K562 (cell line): ENCODE measurements at regions not wholly inside any gene's neighbourhood (a gene's known extent, or its start where the extent isn't known, plus 50 kb on each side); places are given as distances from the start of the nearest gene placed in this dataset.
"Not testable (repeated sequence)": the region's sequence is repeated elsewhere in the genome, so short reads cannot be mapped to it uniquely, and the experiment has no call there.

Source experiments
- ATAC-seq: fragments of 200-7000 bp; cut with Tn5 transposase; 3 replicates; pipeline ENCODE4 v1.9.1; 2020; ENCODE audit warnings: moderate library complexity
- BruUV-seq: library from RNA; stranded (reverse); fragments of 400-500 nt; replicated peaks from 2 replicates; lab custom pipeline; 2021; lab: Mats Ljungman, UMichigan
- CTCF ChIA-PET: fragments of 300-600 bp; formaldehyde crosslinking; extraction: SDS; loops from one replicate; lab custom pipeline; 2021; ENCODE audit warnings: low intra/inter-chr PET ratio; lab: Yijun Ruan, JAX
- POLR2A ChIA-PET: fragments of 300-600, 350-650 bp; sonication (Branson Sonifier 250); formaldehyde crosslinking; extraction: SDS; loops from one replicate; lab custom pipeline; 2021; ENCODE audit warnings: antibody characterized with exemption, inconsistent platforms; lab: Yijun Ruan, JAX
- DNase-seq, 4 experiments: peaks; one replicate each; pipeline versions ENCODE4 v3.0.0 to v3.0.0-alpha.2; 2011 to 2018; ENCODE audit warnings: low spot score in 3 of 4, mixed read lengths in 3 of 4; ENCODE audit errors: extremely low read depth in 1 of 4
- FAIRE-seq: peaks from 2 replicates; lab custom pipeline; 2011; peaks lifted over from hg19 to GRCh38; lab: Jason Lieb, UNC
- H2AFZ ChIP-seq: 2 replicates; pipeline ENCODE4 v1.6.0; 2011; ENCODE audit warnings: low read depth, low read length, control low read depth, inconsistent platforms
- H3K27ac ChIP-seq: fragments of 200-600 bp; 3 replicates; pipeline ENCODE4 v1.8.0; 2011; ENCODE audit warnings: low read depth, mild to moderate bottlenecking, control low read depth, inconsistent platforms, low read length, moderate library complexity, mixed read lengths; ENCODE audit errors: extremely low read depth
- H3K27me3 ChIP-seq, 2 experiments: fragments of 300-600 bp in 1 of 2; 2 replicates in 1 of 2; 3 replicates in 1 of 2; pipeline versions ENCODE4 v1.6.0 to v1.8.0; 2011; ENCODE audit warnings: inconsistent platforms in 2 of 2, low read length in 2 of 2, mild to moderate bottlenecking in 1 of 2, mixed read lengths in 1 of 2, moderate library complexity in 1 of 2; ENCODE audit not compliant: control insufficient read depth in 2 of 2, insufficient read depth in 2 of 2
- H3K36me3 ChIP-seq: fragments of 300-600 bp; 3 replicates; pipeline ENCODE4 v1.8.0; 2011; ENCODE audit warnings: mild to moderate bottlenecking, low read length, inconsistent platforms; ENCODE audit not compliant: control insufficient read depth, insufficient read depth
- H3K4me1 ChIP-seq, 2 experiments: fragments of 200-600 bp in 1 of 2; replicated peaks in 1 of 2; 2 replicates in 1 of 2; 3 replicates in 1 of 2; pipeline versions ENCODE4 v1.5.1 to v1.8.0; 2011; ENCODE audit warnings: inconsistent platforms in 2 of 2, low read length in 2 of 2, mild to moderate bottlenecking in 1 of 2, mixed read lengths in 1 of 2, moderate library complexity in 1 of 2; ENCODE audit not compliant: control insufficient read depth in 2 of 2, insufficient read depth in 2 of 2
- H3K4me2 ChIP-seq: 2 replicates; pipeline ENCODE4 v1.6.1; 2011; ENCODE audit warnings: low read length, control low read depth, inconsistent platforms, mixed read lengths; ENCODE audit not compliant: insufficient read depth
- H3K4me3 ChIP-seq: fragments of 200-600 bp; sonication (generic), shearing (Covaris generic); 2 replicates; pipeline ENCODE4 v1.5.1; 2016; ENCODE audit warnings: control low read depth, inconsistent platforms
- H3K79me2 ChIP-seq: fragments of 200-600 bp; 3 replicates; pipeline ENCODE4 v1.8.0; 2011; ENCODE audit warnings: low read length, inconsistent platforms; ENCODE audit not compliant: control insufficient read depth, insufficient read depth
- H3K9ac ChIP-seq, 2 experiments: 2 replicates each; pipeline versions ENCODE4 v1.6.0 to v1.6.1; 2011; ENCODE audit warnings: low read depth in 2 of 2, low read length in 2 of 2, control low read depth in 1 of 2, inconsistent platforms in 1 of 2, mild to moderate bottlenecking in 1 of 2, mixed read lengths in 1 of 2; ENCODE audit not compliant: insufficient read depth in 1 of 2
- H3K9me1 ChIP-seq: one replicate; pipeline ENCODE4 v1.6.0; 2011; ENCODE audit warnings: inconsistent platforms, mild to moderate bottlenecking, low read length, moderate library complexity; ENCODE audit not compliant: control insufficient read depth, insufficient read depth
- H3K9me3 ChIP-seq: replicated peaks from 2 replicates; pipeline ENCODE4 v1.5.1; 2011; ENCODE audit warnings: low read depth, low read length, inconsistent platforms; ENCODE audit not compliant: control insufficient read depth, insufficient read depth
- H4K20me1 ChIP-seq: replicated peaks from 2 replicates; pipeline ENCODE4 v1.6.1; 2011; ENCODE audit warnings: low read length, inconsistent platforms, mixed read lengths; ENCODE audit not compliant: control insufficient read depth, insufficient read depth
- JUNB ChIP-seq: fragments of 450-650 bp; formaldehyde crosslinking; conservative IDR thresholded peaks from 2 replicates; pipeline ENCODE4 v1.4.0; 2020; ENCODE audit warnings: mild to moderate bottlenecking
- KLF6 ChIP-seq: fragments of 250-450 bp; sonication (Bioruptor Pico); IDR thresholded peaks from 2 replicates; pipeline ENCODE4 v1.4.0; 2020; ENCODE audit warnings: mild to moderate bottlenecking, moderate library complexity, borderline replicate concordance
- SRSF9 ChIP-seq: fragments of 200-400 bp; formaldehyde crosslinking; IDR thresholded peaks from 2 replicates; pipeline ENCODE4 v1.6.1; 2017; ENCODE audit warnings: low read depth, low read length, borderline replicate concordance
- ZNF431 ChIP-seq: sonication (generic); formaldehyde crosslinking; IDR thresholded peaks from 2 replicates; pipeline ENCODE4 v1.8.0; 2022; ENCODE audit warnings: mild to moderate bottlenecking, missing genetic modification reagents
- ZNF696 ChIP-seq: fragments of 250-450 bp; sonication (Bioruptor Pico); conservative IDR thresholded peaks from 2 replicates; pipeline ENCODE4 v1.4.0; 2020; ENCODE audit warnings: mild to moderate bottlenecking, moderate library complexity
- WGBS: fragments of 100-300 bp; shearing (Covaris generic); methylation state at CpG from one replicate; pipeline ENCODE4 v1.1.6; 2016; ENCODE audit warnings: low coverage, mixed read lengths; ENCODE audit not compliant: insufficient coverage; ENCODE audit errors: missing lambda C conversion rate; 5-methylcytosine and 5-hydroxymethylcytosine counted together
- in situ Hi-C: fragments of 300-500 bp; cut with MboI; formaldehyde crosslinking; loops from 4 replicates; pipeline ENCODE4 v1.15.0; 2018; ENCODE audit warnings: inconsistent platforms, mixed read lengths
- intact Hi-C: fragments of 100-400 bp; cut with micrococcal nuclease; formaldehyde crosslinking; loops from 2 replicates; pipeline ENCODE4 v1.14.2; 2022
- TF ChIP-seq, protein P1 (sequence below): sonication (generic); formaldehyde crosslinking; IDR thresholded peaks from 2 replicates; pipeline ENCODE4 v1.8.1; 2023; ENCODE audit warnings: mild to moderate bottlenecking, missing genetic modification reagents
- TF ChIP-seq, protein P2 (sequence below): sonication (generic); formaldehyde crosslinking; IDR thresholded peaks from 2 replicates; pipeline ENCODE4 v1.8.0; 2022; ENCODE audit warnings: mild to moderate bottlenecking, missing genetic modification reagents, borderline replicate concordance

DNA sequence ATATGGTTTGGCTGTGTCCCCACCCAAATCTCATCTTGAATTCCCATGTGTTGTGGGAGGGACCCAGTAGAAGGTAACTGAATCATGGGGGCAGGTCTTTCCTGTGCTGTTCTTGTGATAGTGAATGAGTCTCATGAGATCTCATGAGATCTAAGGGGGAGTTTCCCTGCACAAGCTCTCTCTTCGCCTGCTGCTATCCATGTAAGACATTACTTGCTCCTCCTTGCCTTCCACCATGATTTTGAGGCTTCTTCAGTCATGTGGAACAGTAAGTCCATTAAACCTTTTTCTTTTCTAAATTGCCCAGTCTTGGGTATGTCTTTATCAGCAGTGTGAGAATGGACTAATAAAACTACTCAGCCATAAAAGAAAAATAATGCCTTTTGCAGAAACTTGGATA, 80.8 kb upstream of the SERPINE2 start:
- H3K9me3 ChIP-seq, H3K27ac ChIP-seq, CTCF ChIA-PET, H3K4me3 ChIP-seq, H3K4me1 ChIP-seq, FAIRE-seq, POLR2A ChIA-PET, H3K9me1 ChIP-seq, BruUV-seq, H3K36me3 ChIP-seq, H3K9ac ChIP-seq, H2AFZ ChIP-seq, H3K4me2 ChIP-seq, H3K27me3 ChIP-seq, intact Hi-C loops, H3K79me2 ChIP-seq, in situ Hi-C loops, ATAC-seq, DNase-seq, H4K20me1 ChIP-seq: not testable (repeated sequence)
- TF ChIP-seq ZNF431 (CRISPR knock-in tag) = peak; percentile 89
- whole genome bisulfite sequencing = 0% methylated on average over 1 of the region's 1 CpG

- in situ Hi-C loops (no loop called here), intact Hi-C loops (no loop called here)
- Histone ChIP-seq H3K79me2 (no peaks in the 10 kb centered on the region), H3K9me3 (no peaks in the 10 kb centered on the region), H3K4me2 (no peak overlapping the region)
- DNase-seq = no peak
- CTCF ChIA-PET = no interaction called here
- no peak for TF ChIP-seq KLF6
- TF ChIP-seq, protein P1, sequence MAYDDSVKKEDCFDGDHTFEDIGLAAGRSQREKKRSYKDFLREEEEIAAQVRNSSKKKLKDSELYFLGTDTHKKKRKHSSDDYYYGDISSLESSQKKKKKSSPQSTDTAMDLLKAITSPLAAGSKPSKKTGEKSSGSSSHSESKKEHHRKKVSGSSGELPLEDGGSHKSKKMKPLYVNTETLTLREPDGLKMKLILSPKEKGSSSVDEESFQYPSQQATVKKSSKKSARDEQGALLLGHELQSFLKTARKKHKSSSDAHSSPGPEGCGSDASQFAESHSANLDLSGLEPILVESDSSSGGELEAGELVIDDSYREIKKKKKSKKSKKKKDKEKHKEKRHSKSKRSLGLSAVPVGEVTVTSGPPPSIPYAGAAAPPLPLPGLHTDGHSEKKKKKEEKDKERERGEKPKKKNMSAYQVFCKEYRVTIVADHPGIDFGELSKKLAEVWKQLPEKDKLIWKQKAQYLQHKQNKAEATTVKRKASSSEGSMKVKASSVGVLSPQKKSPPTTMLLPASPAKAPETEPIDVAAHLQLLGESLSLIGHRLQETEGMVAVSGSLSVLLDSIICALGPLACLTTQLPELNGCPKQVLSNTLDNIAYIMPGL (CRISPR knock-in tag) = no peak
- no peak for TF ChIP-seq ZNF696 (CRISPR knock-in tag)
- no peak for TF ChIP-seq JUNB (CRISPR knock-in tag)
- TF ChIP-seq, protein P2, sequence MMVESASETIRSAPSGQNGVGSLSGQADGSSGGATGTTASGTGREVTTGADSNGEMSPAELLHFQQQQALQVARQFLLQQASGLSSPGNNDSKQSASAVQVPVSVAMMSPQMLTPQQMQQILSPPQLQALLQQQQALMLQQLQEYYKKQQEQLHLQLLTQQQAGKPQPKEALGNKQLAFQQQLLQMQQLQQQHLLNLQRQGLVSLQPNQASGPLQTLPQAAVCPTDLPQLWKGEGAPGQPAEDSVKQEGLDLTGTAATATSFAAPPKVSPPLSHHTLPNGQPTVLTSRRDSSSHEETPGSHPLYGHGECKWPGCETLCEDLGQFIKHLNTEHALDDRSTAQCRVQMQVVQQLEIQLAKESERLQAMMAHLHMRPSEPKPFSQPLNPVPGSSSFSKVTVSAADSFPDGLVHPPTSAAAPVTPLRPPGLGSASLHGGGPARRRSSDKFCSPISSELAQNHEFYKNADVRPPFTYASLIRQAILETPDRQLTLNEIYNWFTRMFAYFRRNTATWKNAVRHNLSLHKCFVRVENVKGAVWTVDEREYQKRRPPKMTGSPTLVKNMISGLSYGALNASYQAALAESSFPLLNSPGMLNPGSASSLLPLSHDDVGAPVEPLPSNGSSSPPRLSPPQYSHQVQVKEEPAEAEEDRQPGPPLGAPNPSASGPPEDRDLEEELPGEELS (CRISPR knock-in tag) = no peak
- TF ChIP-seq SRSF9 = no peak
- TF ChIP-seq, all 486 proteins: peak for 0
- Histone ChIP-seq H3K4me3 (no peak overlapping the region), H3K36me3 (no peaks in the 10 kb centered on the region), H3K9ac (no peak overlapping the region), H3K4me1 (no peaks in the 10 kb centered on the region), H2AFZ (no peak overlapping the region), H3K27ac (no peak overlapping the region), H3K9me1 (no peaks in the 10 kb centered on the region), H3K27me3 (no peaks in the 10 kb centered on the region), H4K20me1 (no peaks in the 10 kb centered on the region)
- BruUV-seq = no TSS peak
- ATAC-seq (no peak), FAIRE-seq (no peak)
- POLR2A ChIA-PET = no interaction called here
- 0% methylated on average over 1 of the region's 2 CpGs for WGBS
Observed at GRCh38 chr2:224114428-224114827, 75.3 kb upstream of the SERPINE2 start.
